ENCODE measurements at regions not wholly inside any gene's neighbourhood (a gene's known extent, or its start where the extent isn't known, plus 50 kb on each side); places are given as distances from the start of the nearest gene placed in this dataset.

GRCh38 chr5:13328316-13328715 lies 616.2 kb downstream of the DNAH5 start:
- no peak for TF ChIP-seq CTCF (IDR thresholded peaks at IDR 0.05; ENCODE audit: low read depth, low read length, poor library complexity, severe bottlenecking)
- no peak for TF ChIP-seq EZH2phosphoT487 (IDR thresholded peaks at IDR 0.05; ENCODE audit: borderline replicate concordance, low read length)

Data from DOHH2 (cell line).